PC-9 (cell line): ENCODE measurements at regions not wholly inside any gene's neighbourhood (a gene's known extent, or its start where the extent isn't known, plus 50 kb on each side); places are given as distances from the start of the nearest gene placed in this dataset.

Experiments
- CTCF ChIP-seq: fragments of 200-600 bp; sonication (generic); conservative IDR thresholded peaks from 2 replicates; pipeline ENCODE4 v1.6.1; 2017; ENCODE audit warnings: mixed run types, antibody characterized with exemption, mild to moderate bottlenecking, moderate library complexity
- EZH2 ChIP-seq: fragments of 200-600 bp; sonication (generic); IDR thresholded peaks from 2 replicates; pipeline ENCODE4 v1.8.0; 2017; ENCODE audit warnings: antibody characterized with exemption, low read depth

- TF ChIP-seq CTCF: no peak
- no peak for TF ChIP-seq EZH2
Measured at GRCh38 chr6:4225161-4225872, 89.9 kb upstream of the ECI2 start.
